Thyroid gland (tissue), 4 donors: ENCODE measurements at regions not wholly inside any gene's neighbourhood (a gene's known extent, or its start where the extent isn't known, plus 50 kb on each side); places are given as distances from the start of the nearest gene placed in this dataset.

Experiments
- CTCF ChIP-seq, 6 experiments: fragments of 200-600 bp in 3 of 6; fragments of 450-650 bp in 3 of 6; sonication (generic) in 3 of 6; IDR thresholded peaks; one replicate each; pipeline ENCODE4 v1.5.1; 2016 to 2019; ENCODE audit warnings: antibody characterized with exemption in 6 of 6, mild to moderate bottlenecking in 2 of 6, inconsistent platforms in 1 of 6, moderate library complexity in 1 of 6
- POLR2A ChIP-seq, 2 donors: fragments of 450-650 bp; IDR thresholded peaks; one replicate each; pipeline ENCODE4 v1.6.1; 2017; ENCODE audit warnings: antibody characterized with exemption in 2 of 2, mild to moderate bottlenecking in 2 of 2, moderate library complexity in 1 of 2

- TF ChIP-seq CTCF (IDR thresholded peaks at IDR 0.05) (no peak), POLR2A (IDR thresholded peaks at IDR 0.05) (no peak)
These were observed 555.4 kb downstream of the NPHP4 start for GRCh38 chr1:5436808-5437207.
